NCI-H146 (cell line): ENCODE measurements at regions not wholly inside any gene's neighbourhood (a gene's known extent, or its start where the extent isn't known, plus 50 kb on each side); places are given as distances from the start of the nearest gene placed in this dataset.
"Not testable (repeated sequence)": the region's sequence is repeated elsewhere in the genome, so short reads cannot be mapped to it uniquely, and the experiment has no call there.

ENCODE experiments used
- DNase-seq: peaks from one replicate; lab custom pipeline; 2025; lab: John Stamatoyannopoulos, UW

GRCh38 chr9:26789959-26790358, 102.6 kb downstream of the CAAP1 start:
- DNase-seq, result no peak

GRCh38 chr9:26786564-26786963, 106.0 kb downstream of the CAAP1 start:
- peak; percentile 11 for DNase-seq

DNA sequence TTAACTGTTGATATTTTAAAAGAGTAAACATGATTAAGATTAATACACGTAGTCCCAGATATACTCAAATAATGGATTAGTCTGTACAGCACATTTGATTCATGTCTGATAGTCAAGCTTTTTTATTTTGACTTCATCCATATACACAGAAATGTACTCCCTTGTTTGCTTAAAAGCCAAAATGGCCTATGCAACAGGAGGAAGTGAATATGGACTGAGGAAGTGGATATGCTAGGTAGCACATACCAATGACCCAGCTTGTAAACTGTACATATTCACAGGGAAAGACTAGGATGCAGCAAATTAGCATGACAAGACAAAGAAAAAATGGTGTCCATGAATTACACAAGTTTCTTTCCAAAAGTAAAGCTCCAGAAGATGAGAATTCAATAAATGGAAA, 109.7 kb downstream of the CAAP1 start:
- DNase-seq, result no peak

DNA sequence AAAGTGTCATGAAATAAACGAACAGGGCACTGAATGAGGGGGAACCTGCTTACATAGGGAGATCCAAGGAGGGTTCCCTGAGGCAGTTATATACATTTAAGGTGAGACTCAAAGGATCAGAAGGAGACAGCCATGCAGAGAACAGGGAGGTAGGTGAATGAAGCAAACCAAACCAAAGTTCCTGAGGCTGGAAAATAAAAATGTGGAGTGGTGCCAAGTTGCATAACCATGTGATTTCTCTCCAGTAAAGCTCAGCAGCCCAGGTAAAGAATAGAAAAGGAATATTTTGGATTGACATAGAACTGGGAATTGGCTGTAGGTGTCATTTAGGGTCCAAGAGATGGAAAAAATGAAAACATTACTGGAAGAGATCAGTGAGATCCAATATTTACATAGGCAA, 110.7 kb downstream of the CAAP1 start:
- no peak for DNase-seq

DNA sequence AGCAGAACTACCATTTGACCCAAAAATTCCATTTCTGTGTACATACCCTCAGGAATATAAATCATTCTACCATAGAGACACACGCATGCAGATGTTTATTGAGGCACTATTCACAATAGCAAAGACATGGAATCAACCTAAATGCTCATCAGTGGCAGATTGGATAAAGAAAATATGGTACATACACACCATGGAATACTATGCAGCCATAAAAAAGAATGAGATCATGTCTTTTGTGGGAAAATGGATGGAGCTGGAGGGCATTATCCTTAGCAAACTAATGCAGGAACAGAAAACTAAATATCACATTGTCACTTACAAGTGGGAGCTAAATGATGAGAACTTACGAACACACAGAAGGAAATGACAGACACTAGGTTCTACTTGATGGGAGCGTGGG, 112.3 kb downstream of the CAAP1 start:
- not testable (repeated sequence) for DNase-seq

DNA sequence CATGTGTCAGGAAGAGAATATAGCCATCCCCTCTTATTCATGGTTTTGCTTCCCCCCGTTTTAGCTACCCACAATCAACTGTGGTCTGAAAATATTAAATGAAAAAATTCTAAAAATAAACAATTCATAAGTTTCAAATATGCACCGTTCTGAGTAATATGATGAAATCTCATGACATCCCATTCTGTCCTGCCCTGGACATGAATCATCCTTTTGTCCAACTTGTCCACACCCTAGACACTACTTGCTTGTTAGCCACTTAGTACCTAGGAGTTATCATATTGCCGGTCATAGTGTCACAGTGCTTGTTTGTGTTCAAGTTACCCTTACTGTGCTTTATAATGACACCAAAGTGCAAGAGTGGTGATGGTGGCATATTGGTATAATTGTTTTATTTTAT, 113.5 kb downstream of the CAAP1 start:
- DNase-seq, result no peak

DNA sequence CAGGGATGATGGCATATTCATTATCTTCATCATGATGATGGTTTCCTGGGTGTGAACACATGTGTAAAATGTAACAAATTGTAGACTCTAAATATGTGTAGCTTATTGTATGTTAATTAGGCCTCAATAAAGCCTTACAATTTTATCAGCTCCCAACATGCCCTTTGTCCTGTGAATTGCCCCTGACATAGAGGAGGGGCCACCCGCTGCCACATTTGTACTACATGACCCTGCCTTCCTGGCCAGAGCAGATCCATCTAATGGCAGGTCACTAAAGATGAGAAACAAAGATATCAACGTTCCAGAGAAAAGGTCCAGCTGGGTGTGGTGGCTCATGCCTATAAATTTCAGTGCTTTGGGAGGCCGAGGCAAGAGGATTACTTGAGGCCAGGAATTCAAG, 117.2 kb downstream of the CAAP1 start:
- DNase-seq, result no peak

DNA sequence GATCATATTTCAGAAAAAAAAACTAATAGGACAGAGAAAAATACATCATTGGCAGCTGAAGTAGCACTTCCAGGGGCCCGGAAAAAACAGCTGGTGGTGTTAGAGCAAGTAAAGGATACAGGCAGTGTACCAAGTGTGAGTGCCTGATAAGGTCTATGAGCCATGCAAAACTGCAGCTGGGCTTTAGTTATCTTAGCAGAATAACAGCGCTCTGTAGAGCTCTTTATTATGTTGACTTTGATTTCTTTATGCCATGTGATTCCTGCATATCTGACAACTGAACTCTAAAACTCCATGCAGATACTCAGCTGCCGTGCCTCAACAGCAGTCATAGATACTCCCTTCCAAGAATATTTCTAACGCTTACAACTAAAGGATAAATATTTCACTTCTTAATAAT, 119.5 kb downstream of the CAAP1 start:
- no peak for DNase-seq

DNA sequence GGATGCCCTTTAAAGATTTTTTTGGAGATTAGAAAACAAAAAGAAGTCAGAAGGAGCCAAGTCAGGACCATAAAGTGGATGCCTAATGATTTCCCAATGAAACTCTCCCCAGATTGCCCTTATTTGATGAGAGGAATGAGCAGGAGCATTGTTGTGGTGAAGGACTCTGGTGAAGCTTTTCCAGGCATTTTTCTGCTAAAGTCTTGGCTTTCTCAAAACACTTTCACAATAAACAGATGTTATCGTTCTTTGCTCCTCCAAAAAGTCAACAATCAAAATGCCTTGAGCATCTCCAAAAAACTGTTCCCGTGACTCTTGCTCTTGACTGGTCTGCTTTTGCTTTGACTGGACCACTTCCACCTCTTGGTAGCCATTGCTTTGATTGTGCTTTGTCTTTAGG, 121.8 kb downstream of the CAAP1 start:
- DNase-seq, result no peak

GRCh38 chr9:26768145-26768544, 124.5 kb downstream of the CAAP1 start:
- no peak for DNase-seq

- no peak for DNase-seq
Observed at GRCh38 chr9:26760675-26761074, 131.9 kb downstream of the CAAP1 start.

GRCh38 chr9:26758655-26759054, 133.9 kb downstream of the CAAP1 start:
- DNase-seq, result no peak

- peak; percentile 4 for DNase-seq
Observed at GRCh38 chr9:26756881-26757280, 135.7 kb downstream of the CAAP1 start.

DNA sequence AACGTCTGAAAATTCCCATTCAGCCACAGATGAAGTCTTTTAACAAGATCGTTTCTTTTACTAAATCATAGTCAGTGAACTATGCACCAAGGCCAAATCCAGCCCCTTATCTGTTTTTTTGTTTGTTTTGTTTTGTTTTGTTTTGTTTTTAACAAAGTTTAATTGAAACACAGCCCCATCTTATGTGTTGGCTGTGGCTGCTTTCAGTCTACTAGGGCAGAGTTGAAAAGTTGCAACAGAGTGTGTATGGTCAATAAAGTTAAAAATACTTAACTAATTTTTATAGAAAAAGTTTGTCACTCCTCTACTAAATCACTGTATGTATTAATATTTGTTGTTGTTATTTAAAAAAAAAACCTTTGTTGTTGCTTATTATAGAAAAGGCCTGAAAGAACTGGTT, 137.1 kb downstream of the CAAP1 start:
- DNase-seq, result no peak

DNA sequence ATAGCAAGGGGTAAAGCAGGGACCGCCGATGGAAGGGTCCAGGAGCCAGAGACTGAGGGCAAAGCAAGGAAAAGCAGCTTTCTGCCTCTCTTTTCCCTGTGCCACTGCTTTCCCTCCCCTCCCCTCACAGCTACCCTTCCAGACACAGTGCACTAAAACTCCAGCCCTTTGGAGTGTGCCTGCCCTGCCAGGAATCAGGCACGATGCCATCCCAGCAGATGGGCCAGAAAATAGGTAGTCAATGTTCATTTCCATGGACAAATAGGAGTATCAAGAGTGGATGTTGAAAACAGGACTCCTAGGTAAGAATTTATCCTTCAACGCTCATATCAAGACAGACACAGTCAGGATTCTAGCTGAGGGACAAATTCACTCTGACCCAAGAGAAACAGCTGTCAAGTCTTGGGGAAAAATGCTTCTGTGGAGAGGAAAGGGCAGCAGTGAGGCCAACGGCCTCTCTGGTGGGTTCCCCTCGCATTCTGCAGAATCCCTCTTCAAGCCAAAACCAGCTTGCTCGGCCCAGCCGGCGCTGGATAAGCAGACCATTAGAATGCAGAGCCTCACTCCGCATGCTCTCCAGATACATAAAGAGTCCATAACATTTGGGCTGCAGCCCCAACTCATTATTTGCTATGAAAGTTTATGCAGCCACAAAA, 138.0 kb downstream of the CAAP1 start:
- DNase-seq, result no peak

- no peak for DNase-seq
Observed at GRCh38 chr9:26753971-26754370, 138.6 kb downstream of the CAAP1 start.

DNA sequence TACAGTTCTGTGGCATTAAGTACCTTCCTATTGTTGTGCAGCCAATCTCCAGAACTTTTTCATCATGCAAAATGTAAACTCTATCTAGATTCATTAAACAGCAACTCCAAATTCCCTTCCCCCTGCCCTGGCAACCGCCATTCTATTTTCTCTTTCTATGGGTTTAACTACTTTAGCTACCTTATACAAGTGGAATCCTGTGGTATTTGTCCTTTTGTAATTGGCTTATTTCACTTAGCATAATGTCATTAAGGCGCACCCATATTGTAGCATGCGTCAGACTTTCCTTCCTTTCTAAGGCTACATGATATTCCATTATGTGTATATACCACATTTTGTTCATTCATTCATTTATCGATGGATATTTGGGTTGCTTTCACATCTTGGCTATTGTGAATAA, 142.4 kb downstream of the CAAP1 start:
- DNase-seq, result no peak

DNA sequence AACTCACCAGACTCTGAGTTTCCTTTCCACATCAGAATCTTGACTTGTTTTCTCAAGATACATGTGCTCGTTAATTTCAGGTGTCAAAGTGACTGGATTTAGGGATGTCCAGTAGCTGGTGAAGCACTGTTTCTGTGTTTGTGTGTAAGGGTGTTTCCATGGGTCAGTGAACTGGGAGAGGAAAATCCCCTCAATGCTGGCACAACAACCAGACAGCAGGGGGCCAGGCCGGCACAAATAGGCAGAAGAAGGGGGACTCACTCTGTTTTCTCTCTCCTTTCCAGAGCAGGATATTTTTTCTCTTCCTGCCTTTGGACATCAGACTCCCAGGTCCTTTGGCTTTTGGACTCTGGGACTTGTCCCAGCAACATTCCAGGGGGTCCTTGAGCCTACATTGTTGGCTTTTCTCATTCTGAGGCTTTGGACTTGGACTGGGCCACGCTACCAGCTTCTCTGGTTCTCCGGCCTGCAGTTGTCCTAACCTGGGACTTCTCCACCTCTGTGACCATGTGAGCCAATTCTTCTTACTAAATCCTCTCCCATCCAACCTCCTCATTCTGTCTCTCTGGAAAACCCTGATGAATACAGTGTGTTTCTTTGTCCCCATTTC, 144.0 kb downstream of the CAAP1 start:
- no peak for DNase-seq

- DNase-seq, result no peak
Observed at GRCh38 chr9:26747611-26748010, 145.0 kb downstream of the CAAP1 start.

DNA sequence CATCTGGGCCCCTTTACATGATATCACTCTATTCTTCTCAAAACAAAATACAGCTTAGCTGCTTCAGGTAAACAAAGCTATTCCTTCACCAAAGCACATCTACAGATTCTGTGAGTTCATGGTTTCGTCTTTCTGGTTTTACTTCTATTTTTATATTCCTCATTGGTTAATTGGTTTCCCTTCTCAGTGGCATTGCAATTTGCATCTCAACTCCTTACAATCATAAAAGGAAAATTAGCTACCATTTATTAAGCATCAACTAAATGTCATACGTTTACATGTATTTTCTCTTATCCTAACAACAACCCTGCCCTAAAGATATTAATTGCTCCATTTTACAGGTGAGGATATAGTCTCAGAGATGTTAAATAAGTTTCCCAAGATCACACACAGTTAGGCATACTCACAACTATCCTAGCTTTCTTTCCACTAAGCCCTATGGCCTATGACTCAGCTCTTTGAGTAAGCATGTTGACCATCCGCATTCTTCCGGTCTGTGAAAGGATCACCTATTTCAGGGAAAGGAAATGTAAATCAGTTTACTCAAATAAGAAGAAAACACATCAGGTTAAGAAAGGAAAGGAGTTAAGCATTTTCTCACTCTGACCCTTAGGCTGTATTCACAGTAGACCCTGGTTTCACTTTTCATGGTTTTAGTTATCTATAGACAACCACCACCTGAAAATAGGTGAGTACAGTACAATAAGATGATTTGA, 146.1 kb downstream of the CAAP1 start:
- no peak for DNase-seq

DNA sequence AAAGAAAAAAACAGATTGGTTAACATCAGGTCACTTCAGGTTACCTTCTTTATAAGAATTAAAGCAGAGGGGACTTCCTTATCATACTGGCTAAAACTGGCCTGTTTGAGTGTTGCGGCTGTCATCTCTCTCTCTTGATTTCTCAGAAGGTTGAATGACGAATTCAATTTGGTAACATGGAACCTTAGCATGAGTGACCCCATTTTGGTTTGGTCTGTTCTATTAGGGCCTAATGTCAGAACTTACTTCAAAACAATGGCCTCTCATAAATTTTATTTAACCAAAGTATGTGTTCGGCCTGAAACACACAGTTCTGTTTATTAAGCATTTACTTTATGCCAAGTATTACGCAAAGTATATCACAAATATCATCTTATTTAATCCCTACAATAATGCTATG, 147.5 kb downstream of the CAAP1 start:
- no peak for DNase-seq

GRCh38 chr9:26744191-26744965, 148.2 kb downstream of the CAAP1 start:
- peak; percentile 52 for DNase-seq
